GM13977 (cell line): ENCODE measurements at regions not wholly inside any gene's neighbourhood (a gene's known extent, or its start where the extent isn't known, plus 50 kb on each side); places are given as distances from the start of the nearest gene placed in this dataset.

Source experiments
- DNase-seq: peaks from one replicate; pipeline ENCODE4 v3.0.0; 2012; ENCODE audit warnings: low spot score
- in situ Hi-C: fragments of 300-500 bp; cut with MboI; formaldehyde crosslinking; loops from one replicate; pipeline ENCODE4 v1.12.0; 2022; ENCODE audit warnings: low sequenced_read_pairs, low pct_unique_long_range_greater_than_20kb, mixed read lengths, inconsistent platforms; ENCODE audit not compliant: unreplicated experiment
- TF ChIP-seq, protein P1 (sequence below): IDR thresholded peaks from 2 replicates; pipeline ENCODE4 v1.5.1; 2012; ENCODE audit warnings: mild to moderate bottlenecking, control low read depth; ENCODE audit not compliant: insufficient read depth; ENCODE audit errors: extremely low read depth, missing control alignments

DNA sequence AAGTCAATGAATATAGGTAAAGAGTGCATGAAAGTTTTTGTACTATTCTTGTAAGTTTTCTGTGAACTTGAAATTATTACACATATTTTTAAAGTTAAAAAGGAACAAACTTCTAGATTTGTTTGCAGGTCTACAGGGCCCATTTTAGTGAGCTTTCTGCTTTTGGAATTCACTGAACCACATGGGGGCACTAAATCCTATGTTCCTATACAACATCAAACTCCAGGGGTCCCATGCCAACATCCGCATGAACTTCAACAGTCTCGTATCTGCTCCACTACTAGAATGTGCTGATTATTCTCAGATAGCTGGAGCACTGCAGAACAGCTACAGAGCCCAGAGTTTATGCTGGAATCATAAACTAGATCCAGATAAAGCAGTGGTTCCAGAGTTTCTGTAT is 347.9 kb upstream of the SPTLC3 start:
- in situ Hi-C loops: no loop called here
- no peak for DNase-seq

DNA sequence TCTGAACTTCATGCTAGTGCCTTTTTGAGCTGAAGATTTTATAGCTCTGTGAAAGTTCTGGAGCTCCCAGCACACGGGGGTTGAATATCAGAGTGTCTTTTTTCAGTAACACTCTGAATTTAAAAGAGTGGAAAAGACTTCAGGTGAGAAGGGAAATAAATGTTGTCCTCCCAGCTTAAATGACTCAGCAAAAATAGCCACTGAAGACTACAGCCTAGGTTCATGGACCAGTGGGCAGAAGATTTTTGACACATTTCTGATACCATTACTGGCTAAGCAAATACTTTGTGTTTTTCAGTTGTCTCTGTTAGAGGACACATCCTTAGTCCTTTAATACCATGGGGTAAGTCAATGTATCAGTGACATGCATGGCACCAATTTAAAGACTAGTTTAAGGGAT is 338.5 kb upstream of the SPTLC3 start:
- no peak for DNase-seq
- TF ChIP-seq, protein P1, sequence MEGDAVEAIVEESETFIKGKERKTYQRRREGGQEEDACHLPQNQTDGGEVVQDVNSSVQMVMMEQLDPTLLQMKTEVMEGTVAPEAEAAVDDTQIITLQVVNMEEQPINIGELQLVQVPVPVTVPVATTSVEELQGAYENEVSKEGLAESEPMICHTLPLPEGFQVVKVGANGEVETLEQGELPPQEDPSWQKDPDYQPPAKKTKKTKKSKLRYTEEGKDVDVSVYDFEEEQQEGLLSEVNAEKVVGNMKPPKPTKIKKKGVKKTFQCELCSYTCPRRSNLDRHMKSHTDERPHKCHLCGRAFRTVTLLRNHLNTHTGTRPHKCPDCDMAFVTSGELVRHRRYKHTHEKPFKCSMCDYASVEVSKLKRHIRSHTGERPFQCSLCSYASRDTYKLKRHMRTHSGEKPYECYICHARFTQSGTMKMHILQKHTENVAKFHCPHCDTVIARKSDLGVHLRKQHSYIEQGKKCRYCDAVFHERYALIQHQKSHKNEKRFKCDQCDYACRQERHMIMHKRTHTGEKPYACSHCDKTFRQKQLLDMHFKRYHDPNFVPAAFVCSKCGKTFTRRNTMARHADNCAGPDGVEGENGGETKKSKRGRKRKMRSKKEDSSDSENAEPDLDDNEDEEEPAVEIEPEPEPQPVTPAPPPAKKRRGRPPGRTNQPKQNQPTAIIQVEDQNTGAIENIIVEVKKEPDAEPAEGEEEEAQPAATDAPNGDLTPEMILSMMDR: no peak
- in situ Hi-C loops: no loop called here

More for the DNA sequence above, 347.9 kb upstream of the SPTLC3 start:
- TF ChIP-seq, protein P1: no peak

DNA sequence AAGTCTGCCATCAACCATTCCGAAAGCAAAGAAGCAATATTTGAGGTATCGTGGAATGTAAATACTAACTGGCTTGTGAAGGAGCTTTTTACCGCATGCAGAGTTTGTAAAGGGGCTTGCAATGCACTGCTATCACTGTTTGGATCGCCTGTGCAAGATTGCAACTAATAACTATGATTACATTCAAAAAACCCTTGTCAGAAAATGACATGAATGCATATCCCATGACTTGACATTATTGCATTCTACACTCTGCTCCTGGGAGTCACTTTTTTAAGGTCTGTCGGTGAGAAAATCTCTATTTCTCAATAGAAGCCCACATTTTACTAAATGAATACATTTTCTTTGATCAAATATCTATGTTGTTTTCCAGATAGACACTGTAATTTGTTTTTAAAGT is 335.4 kb upstream of the SPTLC3 start:
- TF ChIP-seq, protein P1: no peak
- in situ Hi-C loops: no loop called here
- no peak for DNase-seq

DNA sequence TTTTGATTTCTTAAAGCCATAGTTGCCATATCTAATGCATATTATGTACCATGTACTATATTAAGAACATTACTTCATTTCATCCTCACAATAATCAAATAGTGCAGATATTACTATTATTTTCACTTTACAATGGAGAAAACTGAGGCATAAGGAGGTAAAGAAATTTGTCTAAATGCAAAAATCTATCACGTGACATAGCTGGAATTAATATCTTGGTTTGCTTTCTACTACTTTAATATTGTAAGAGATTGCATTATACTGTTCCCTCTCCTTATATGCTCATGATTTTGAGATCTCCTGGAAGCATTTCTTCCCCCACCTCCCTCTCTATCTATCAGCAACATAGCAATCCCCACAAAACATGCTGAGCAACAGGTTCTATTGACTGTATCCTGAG is 330.8 kb upstream of the SPTLC3 start:
- in situ Hi-C loops: no loop called here
- TF ChIP-seq, protein P1: no peak
- DNase-seq: no peak

DNA sequence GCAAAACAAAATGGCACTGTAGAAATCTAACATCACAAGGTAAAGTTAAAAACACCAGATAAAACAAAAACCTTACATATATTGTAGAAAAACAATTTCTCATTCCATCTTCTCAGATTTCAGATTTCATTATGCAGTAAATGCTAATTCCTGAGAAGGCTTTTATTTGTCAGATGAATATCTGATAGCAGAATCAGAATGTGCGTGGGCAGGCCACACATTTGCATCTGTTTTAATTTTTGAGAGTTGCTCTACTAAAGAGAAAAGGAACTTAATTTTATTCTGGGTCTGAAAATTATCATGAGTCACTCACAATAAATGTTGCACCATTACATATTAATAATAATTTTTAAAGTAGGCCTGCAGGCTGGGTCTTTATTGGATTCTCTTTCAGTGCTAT is 329.3 kb upstream of the SPTLC3 start:
- in situ Hi-C loops: no loop called here
- no peak for DNase-seq
- TF ChIP-seq, protein P1: no peak

DNA sequence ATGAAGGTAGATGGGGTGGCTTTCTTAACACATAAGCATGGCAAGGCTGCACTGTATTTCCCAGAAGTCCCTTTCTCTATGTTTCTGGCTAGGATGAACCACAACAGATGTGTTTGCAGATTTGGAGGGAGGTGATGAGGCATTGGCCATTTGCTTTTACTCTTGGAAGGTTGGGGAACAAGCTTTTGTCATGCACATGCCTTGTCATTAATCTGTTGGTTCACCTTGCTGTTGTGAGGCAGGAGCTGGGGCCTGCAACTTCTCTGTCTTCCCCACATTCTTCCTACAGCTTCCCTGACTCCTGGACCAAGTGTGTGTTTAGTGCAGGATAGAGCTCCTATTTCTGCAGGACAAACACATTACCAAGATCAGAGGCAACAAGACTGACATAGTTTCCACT is 326.2 kb upstream of the SPTLC3 start:
- TF ChIP-seq, protein P1: no peak
- in situ Hi-C loops: no loop called here
- DNase-seq: no peak

DNA sequence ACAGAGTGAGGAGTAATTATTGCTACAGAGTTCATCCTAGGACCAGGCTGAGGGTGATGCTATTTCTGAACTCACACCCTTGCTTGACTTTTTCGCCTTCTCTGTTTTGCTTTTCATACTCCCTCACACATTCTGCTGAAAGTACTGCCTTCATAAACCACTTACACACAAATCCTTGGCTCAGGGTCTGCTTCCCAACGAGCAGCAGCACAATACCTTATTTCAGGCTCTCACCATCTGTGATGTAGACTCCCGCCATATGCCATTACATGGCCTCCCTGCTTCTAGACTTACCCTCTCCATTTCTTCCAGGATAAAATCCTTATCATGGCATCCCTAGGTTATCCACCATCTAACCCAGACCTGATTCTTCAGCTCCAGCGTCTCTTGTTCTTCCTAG is 321.3 kb upstream of the SPTLC3 start:
- DNase-seq: no peak
- TF ChIP-seq, protein P1: no peak
- in situ Hi-C loops: no loop called here
